NOMO-1 treated with DMSO at 0.1 percent for 48 hours (cell line): ENCODE measurements at regions not wholly inside any gene's neighbourhood (a gene's known extent, or its start where the extent isn't known, plus 50 kb on each side); places are given as distances from the start of the nearest gene placed in this dataset.
"Not testable (repeated sequence)": the region's sequence is repeated elsewhere in the genome, so short reads cannot be mapped to it uniquely, and the experiment has no call there.

Experiments used
- DNase-seq: peaks from one replicate; lab custom pipeline; 2025; ENCODE audit not compliant: unreplicated experiment; lab: John Stamatoyannopoulos, UW

GRCh38 chr6:86738078-86738477, 199.2 kb upstream of the HTR1E start:
- DNase-seq, result no peak

- not testable (repeated sequence) for DNase-seq
These were observed 205.7 kb upstream of the HTR1E start for GRCh38 chr6:86731631-86732030.

- DNase-seq, result not testable (repeated sequence)
These were observed 206.6 kb upstream of the HTR1E start for GRCh38 chr6:86730772-86731171.

- no peak for DNase-seq
These were observed 207.1 kb upstream of the HTR1E start for GRCh38 chr6:86730216-86730615.

- DNase-seq, result no peak
These were observed 208.4 kb upstream of the HTR1E start for GRCh38 chr6:86728976-86729375.

GRCh38 chr6:86724695-86725094, 212.6 kb upstream of the HTR1E start:
- DNase-seq, result no peak

- DNase-seq, result no peak
These were observed 213.6 kb upstream of the HTR1E start for GRCh38 chr6:86723729-86724128.

GRCh38 chr6:86723151-86723550, 214.2 kb upstream of the HTR1E start:
- DNase-seq, result no peak

- no peak for DNase-seq
These were observed 215.2 kb upstream of the HTR1E start for GRCh38 chr6:86722131-86722530.

- DNase-seq, result no peak
These were observed 221.7 kb upstream of the HTR1E start for GRCh38 chr6:86715676-86716075.

- DNase-seq, result no peak
These were observed 225.3 kb upstream of the HTR1E start for GRCh38 chr6:86712039-86712438.

- no peak for DNase-seq
These were observed 229.7 kb upstream of the HTR1E start for GRCh38 chr6:86707545-86708120.

GRCh38 chr6:86706449-86706848, 230.9 kb upstream of the HTR1E start:
- no peak for DNase-seq

- not testable (repeated sequence) for DNase-seq
These were observed 236.1 kb upstream of the HTR1E start for GRCh38 chr6:86701228-86701627.

GRCh38 chr6:86686496-86686895, 250.8 kb upstream of the HTR1E start:
- no peak for DNase-seq

- no peak for DNase-seq
These were observed 252.0 kb upstream of the HTR1E start for GRCh38 chr6:86685230-86685797.

GRCh38 chr6:86683132-86683908, 254.0 kb upstream of the HTR1E start:
- no peak for DNase-seq

GRCh38 chr6:86682297-86682696, 255.0 kb upstream of the HTR1E start:
- DNase-seq, result no peak

GRCh38 chr6:86681140-86681539, 256.2 kb upstream of the HTR1E start:
- not testable (repeated sequence) for DNase-seq

GRCh38 chr6:86672125-86672524, 265.2 kb upstream of the HTR1E start:
- DNase-seq, result not testable (repeated sequence)

GRCh38 chr6:86657192-86657591, 280.1 kb upstream of the HTR1E start:
- no peak for DNase-seq

- no peak for DNase-seq
These were observed 308.2 kb upstream of the HTR1E start for GRCh38 chr6:86629123-86629522.
